HG02852 (cell line): ENCODE measurements at regions not wholly inside any gene's neighbourhood (a gene's known extent, or its start where the extent isn't known, plus 50 kb on each side); places are given as distances from the start of the nearest gene placed in this dataset.
"Not testable (repeated sequence)": the region's sequence is repeated elsewhere in the genome, so short reads cannot be mapped to it uniquely, and the experiment has no call there.

Source experiments
- ATAC-seq: cut with Tn5 transposase; IDR thresholded peaks from one replicate; pipeline ENCODE4 v1.9.1; 2021; ENCODE audit warnings: mild to moderate bottlenecking, moderate library complexity; ENCODE audit not compliant: unreplicated experiment

GRCh38 chr9:34907044-34907443 lies 51.0 kb upstream of the PHF24 start:
- no peak for ATAC-seq

GRCh38 chr9:34899535-34900158 lies 58.4 kb upstream of the PHF24 start:
- ATAC-seq, result peak; percentile 74

- ATAC-seq, result no peak
Observed at GRCh38 chr9:34898846-34899245, 59.2 kb upstream of the PHF24 start.

- no peak for ATAC-seq
Observed at GRCh38 chr9:34896112-34896511, 62.0 kb upstream of the PHF24 start.

- ATAC-seq, result no peak
Observed at GRCh38 chr9:34892886-34893285, 65.2 kb upstream of the PHF24 start.

GRCh38 chr9:34891386-34891785 lies 66.7 kb upstream of the PHF24 start:
- ATAC-seq, result no peak

- no peak for ATAC-seq
Observed at GRCh38 chr9:34887841-34888240, 70.2 kb upstream of the PHF24 start.

- ATAC-seq, result peak; percentile 41
Observed at GRCh38 chr9:34884747-34885189, 73.3 kb upstream of the PHF24 start.

- no peak for ATAC-seq
Observed at GRCh38 chr9:34876096-34876495, 82.0 kb upstream of the PHF24 start.

- no peak for ATAC-seq
Observed at GRCh38 chr9:34869390-34869789, 88.7 kb upstream of the PHF24 start.

- ATAC-seq, result no peak
Observed at GRCh38 chr9:34866614-34867013, 91.5 kb upstream of the PHF24 start.

GRCh38 chr9:34863426-34863825 lies 94.7 kb upstream of the PHF24 start:
- ATAC-seq, result no peak

GRCh38 chr9:34862836-34863235 lies 95.2 kb upstream of the PHF24 start:
- ATAC-seq, result no peak

GRCh38 chr9:34862043-34862442 lies 96.0 kb upstream of the PHF24 start:
- ATAC-seq, result no peak

GRCh38 chr9:34855016-34855415 lies 103.1 kb upstream of the PHF24 start:
- ATAC-seq, result not testable (repeated sequence)

GRCh38 chr9:34830068-34830467 lies 120.1 kb upstream of the CCL21 start:
- no peak for ATAC-seq

GRCh38 chr9:34826999-34827538 lies 117.1 kb upstream of the CCL21 start:
- ATAC-seq, result no peak

- ATAC-seq, result no peak
Observed at GRCh38 chr9:34825775-34826174, 115.8 kb upstream of the CCL21 start.

- no peak for ATAC-seq
Observed at GRCh38 chr9:34823778-34824177, 113.8 kb upstream of the CCL21 start.

GRCh38 chr9:34810187-34810524 lies 100.2 kb upstream of the CCL21 start:
- ATAC-seq, result no peak

GRCh38 chr9:34809504-34810186 lies 99.7 kb upstream of the CCL21 start:
- ATAC-seq, result no peak

GRCh38 chr9:34802916-34803315 lies 93.0 kb upstream of the CCL21 start:
- ATAC-seq, result no peak

GRCh38 chr9:34797367-34797766 lies 87.4 kb upstream of the CCL21 start:
- ATAC-seq, result no peak
